GM13976 (cell line): ENCODE measurements at regions not wholly inside any gene's neighbourhood (a gene's known extent, or its start where the extent isn't known, plus 50 kb on each side); places are given as distances from the start of the nearest gene placed in this dataset.

Experiments used
- DNase-seq: peaks from one replicate; pipeline ENCODE4 v3.0.0; 2012; ENCODE audit warnings: low spot score
- in situ Hi-C: fragments of 300-500 bp; cut with MboI; formaldehyde crosslinking; loops from one replicate; pipeline ENCODE4 v1.12.0; 2022; ENCODE audit warnings: low sequenced_read_pairs, mixed read lengths, inconsistent platforms; ENCODE audit not compliant: unreplicated experiment
- TF ChIP-seq, protein P1 (sequence below): IDR thresholded peaks from 2 replicates; pipeline ENCODE4 v1.5.1; 2012; ENCODE audit warnings: borderline replicate concordance, mild to moderate bottlenecking; ENCODE audit not compliant: insufficient read depth; ENCODE audit errors: extremely low read depth, missing control alignments, control extremely low read depth

- in situ Hi-C loops, result no loop called here
- TF ChIP-seq, protein P1, sequence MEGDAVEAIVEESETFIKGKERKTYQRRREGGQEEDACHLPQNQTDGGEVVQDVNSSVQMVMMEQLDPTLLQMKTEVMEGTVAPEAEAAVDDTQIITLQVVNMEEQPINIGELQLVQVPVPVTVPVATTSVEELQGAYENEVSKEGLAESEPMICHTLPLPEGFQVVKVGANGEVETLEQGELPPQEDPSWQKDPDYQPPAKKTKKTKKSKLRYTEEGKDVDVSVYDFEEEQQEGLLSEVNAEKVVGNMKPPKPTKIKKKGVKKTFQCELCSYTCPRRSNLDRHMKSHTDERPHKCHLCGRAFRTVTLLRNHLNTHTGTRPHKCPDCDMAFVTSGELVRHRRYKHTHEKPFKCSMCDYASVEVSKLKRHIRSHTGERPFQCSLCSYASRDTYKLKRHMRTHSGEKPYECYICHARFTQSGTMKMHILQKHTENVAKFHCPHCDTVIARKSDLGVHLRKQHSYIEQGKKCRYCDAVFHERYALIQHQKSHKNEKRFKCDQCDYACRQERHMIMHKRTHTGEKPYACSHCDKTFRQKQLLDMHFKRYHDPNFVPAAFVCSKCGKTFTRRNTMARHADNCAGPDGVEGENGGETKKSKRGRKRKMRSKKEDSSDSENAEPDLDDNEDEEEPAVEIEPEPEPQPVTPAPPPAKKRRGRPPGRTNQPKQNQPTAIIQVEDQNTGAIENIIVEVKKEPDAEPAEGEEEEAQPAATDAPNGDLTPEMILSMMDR, result no peak
- DNase-seq, result no peak
Observed at GRCh38 chr6:126696921-126697693, 357.2 kb downstream of the CENPW start.

DNA sequence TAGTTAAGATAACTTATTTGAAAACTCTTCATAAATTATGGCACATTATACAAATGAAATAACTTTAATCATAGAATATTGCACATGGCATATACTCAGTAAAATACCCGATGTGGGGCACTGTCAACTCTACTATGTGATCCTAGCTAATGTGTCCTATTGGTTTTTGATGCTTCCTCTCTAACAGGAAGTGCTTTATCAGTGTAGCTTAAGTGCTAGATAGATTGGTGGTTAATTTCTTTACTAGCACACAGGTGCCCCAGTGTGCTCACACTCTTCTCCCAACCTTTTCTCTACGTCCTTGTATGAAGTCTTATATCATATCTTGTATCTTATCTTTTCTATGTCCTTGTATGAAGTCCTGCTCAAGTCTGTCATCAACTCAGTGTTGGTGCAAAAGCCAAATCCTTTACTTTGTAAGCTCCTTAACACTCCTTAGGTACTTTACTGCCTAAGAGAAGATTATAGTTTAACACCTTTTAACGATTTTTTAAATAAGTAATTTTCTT lies 358.9 kb downstream of the CENPW start:
- in situ Hi-C loops, result no loop called here
- no peak for DNase-seq
- TF ChIP-seq, protein P1, result no peak

DNA sequence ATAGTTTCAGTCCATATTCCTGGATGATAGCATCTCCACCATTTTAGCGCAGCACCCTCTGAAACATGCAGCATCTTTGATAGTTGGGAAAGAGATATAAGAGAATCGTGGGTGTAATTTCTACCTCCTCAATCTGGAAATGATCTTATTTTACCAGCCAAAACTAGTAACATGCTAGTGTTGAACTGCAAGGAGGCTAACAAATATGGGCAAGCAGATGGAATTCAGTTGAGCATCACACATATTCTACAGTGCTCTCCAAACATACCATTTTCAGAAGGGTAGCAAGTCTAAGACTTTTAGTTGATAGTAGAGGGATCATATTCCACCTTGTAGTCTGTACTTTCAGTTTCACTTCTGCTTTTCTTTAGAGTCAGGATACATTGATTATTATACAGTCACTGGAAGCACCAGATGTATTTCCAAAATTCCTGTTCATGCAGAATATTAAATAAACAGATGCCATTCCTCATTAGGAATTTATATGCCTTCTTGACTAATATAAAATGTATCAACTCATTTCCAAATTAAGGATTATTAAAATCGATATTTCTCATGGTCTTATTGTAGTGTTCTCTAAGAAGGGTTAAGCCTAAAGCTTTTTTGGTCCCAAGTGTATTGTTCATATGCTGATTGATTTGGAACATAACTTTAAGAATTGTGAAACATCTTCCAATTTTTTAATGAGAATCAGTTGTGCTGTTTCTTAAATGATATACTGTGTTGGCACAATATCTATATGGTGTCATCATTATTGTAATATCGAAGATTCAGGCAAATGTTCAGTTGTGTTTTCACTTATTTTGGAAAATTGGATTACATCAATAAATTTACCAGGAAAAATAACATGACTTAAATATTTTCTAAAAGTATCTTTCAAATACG lies 362.0 kb downstream of the CENPW start:
- peak; percentile 4 for DNase-seq
- in situ Hi-C loops, result no loop called here
- TF ChIP-seq, protein P1, result no peak

GRCh38 chr6:126716032-126716431 lies 376.1 kb downstream of the CENPW start:
- in situ Hi-C loops, result no loop called here
- no peak for DNase-seq
- TF ChIP-seq, protein P1, result no peak

- no peak for DNase-seq
- TF ChIP-seq, protein P1, result no peak
- in situ Hi-C loops, result no loop called here
Observed at GRCh38 chr6:126716826-126717509, 377.1 kb downstream of the CENPW start.
